ENCODE measurements at regions not wholly inside any gene's neighbourhood (a gene's known extent, or its start where the extent isn't known, plus 50 kb on each side); places are given as distances from the start of the nearest gene placed in this dataset.

- Histone ChIP-seq H2BK20ac (ENCODE audit: low read depth, low read length) (no peak overlapping the region), H2AK9ac (replicated peaks; ENCODE audit: low read depth, low read length, poor library complexity) (no peak overlapping the region), H4K5ac (ENCODE audit: low read depth, low read length) (no peak overlapping the region), H3K4ac (ENCODE audit: low read depth, low read length) (no peak overlapping the region), H2AFZ (replicated peaks; ENCODE audit: low read length, poor library complexity) (no peak overlapping the region), H4K8ac (ENCODE audit: low read depth in 2 of 2, low read length in 2 of 2) (no peak overlapping the region), H3K9ac (ENCODE audit: low read depth, low read length) (no peak overlapping the region), H2BK15ac (ENCODE audit: low read depth, low read length) (no peak overlapping the region), H3K27me3 (ENCODE audit: control insufficient read depth, insufficient read depth, low read length) (no peaks in the 10 kb centered on the region), H4K20me1 (ENCODE audit: insufficient read depth, low read length) (no peaks in the 10 kb centered on the region), H3K23ac (ENCODE audit: low read depth, low read length) (no peak overlapping the region), H3K36me3 (ENCODE audit: control insufficient read depth, insufficient read depth, low read length) (no peaks in the 10 kb centered on the region), H3K79me1 (ENCODE audit: low read depth in 1 of 2, low read length in 2 of 2) (no peaks in the 10 kb centered on the region), H2AK5ac (ENCODE audit: low read depth, low read length) (no peak overlapping the region), H3K4me2 (ENCODE audit: low read depth, low read length) (no peak overlapping the region), H3K9me1 (ENCODE audit: insufficient read depth, low read length) (no peaks in the 10 kb centered on the region), H2BK120ac (ENCODE audit: low read depth, low read length) (no peak overlapping the region), H3K4me3 (ENCODE audit: insufficient read depth, low read depth, low read length) (no peak overlapping the region), H4K91ac (ENCODE audit: insufficient read depth, low read depth, low read length) (no peak overlapping the region), H3K4me1 (ENCODE audit: control insufficient read depth, insufficient read depth, low read length) (no peaks in the 10 kb centered on the region), H3K27ac (ENCODE audit: insufficient read depth, low read length) (no peak overlapping the region), H3K14ac (replicated peaks; ENCODE audit: low read depth, low read length) (no peak overlapping the region), H2BK5ac (ENCODE audit: low read depth, low read length, poor library complexity, severe bottlenecking) (no peak overlapping the region), H3K18ac (ENCODE audit: low read depth, low read length) (no peak overlapping the region), H3K9me3 (ENCODE audit: control insufficient read depth, insufficient read depth, low read length) (peaks cover 42% of the 10 kb centered on the region), H3K56ac (ENCODE audit: extremely low read depth, insufficient read depth, low read length) (no peak overlapping the region)
- no TSS peak for BruUV-seq (replicated peaks)
- DNase-seq (no peak), ATAC-seq (ENCODE audit: low read depth) (no peak)
- POLR2A ChIA-PET (ENCODE audit: unreplicated experiment), result no interaction called here
- 53% methylated on average over 2 of the region's 8 CpGs; no CpG with 5 or more reads in 1 of the 2 experiments for WGBS, 2 experiments (ENCODE audit: extremely low coverage in 2 of 2, insufficient read length in 1 of 2)
- no peak for TF ChIP-seq MAZ (IDR thresholded peaks at IDR 0.05; ENCODE audit: borderline replicate concordance, low read depth, low read length)
- TF ChIP-seq MAFK (IDR thresholded peaks at IDR 0.05; ENCODE audit: low read depth, low read length), result no peak
- TF ChIP-seq RFX5 (IDR thresholded peaks at IDR 0.05; ENCODE audit: low read depth, low read length), result no peak
- TF ChIP-seq, protein P1, sequence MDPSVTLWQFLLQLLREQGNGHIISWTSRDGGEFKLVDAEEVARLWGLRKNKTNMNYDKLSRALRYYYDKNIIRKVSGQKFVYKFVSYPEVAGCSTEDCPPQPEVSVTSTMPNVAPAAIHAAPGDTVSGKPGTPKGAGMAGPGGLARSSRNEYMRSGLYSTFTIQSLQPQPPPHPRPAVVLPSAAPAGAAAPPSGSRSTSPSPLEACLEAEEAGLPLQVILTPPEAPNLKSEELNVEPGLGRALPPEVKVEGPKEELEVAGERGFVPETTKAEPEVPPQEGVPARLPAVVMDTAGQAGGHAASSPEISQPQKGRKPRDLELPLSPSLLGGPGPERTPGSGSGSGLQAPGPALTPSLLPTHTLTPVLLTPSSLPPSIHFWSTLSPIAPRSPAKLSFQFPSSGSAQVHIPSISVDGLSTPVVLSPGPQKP (IDR thresholded peaks at IDR 0.05; ENCODE audit: borderline replicate concordance, low read depth, low read length), result no peak
- CTCF ChIA-PET, result no interaction called here
- dilution Hi-C loops (cut with HindIII; ENCODE audit: low sequenced_read_pairs, unreplicated experiment) (no loop called here), intact Hi-C loops (cut with micrococcal nuclease) (no loop called here), in situ Hi-C loops (cut with MboI; ENCODE audit: low sequenced_read_pairs) (no loop called here)
These were observed 284.5 kb downstream of the MAF start for GRCh38 chr16:79316004-79316458.
